GM12891 (cell line): ENCODE measurements at regions not wholly inside any gene's neighbourhood (a gene's known extent, or its start where the extent isn't known, plus 50 kb on each side); places are given as distances from the start of the nearest gene placed in this dataset.

Experiments used
- POLR2A ChIP-seq: IDR thresholded peaks from 2 replicates; pipeline ENCODE4 v1.6.1; 2011; ENCODE audit warnings: low read depth, low read length, control low read depth
- POLR2AphosphoS5 ChIP-seq: IDR thresholded peaks from 2 replicates; pipeline ENCODE4 v1.6.1; 2011; ENCODE audit warnings: low read depth, low read length, control low read depth
- POU2F2 ChIP-seq: IDR thresholded peaks from 2 replicates; pipeline ENCODE4 v1.6.1; 2011; ENCODE audit warnings: low read depth, mild to moderate bottlenecking, control low read depth, low read length, moderate library complexity

- TF ChIP-seq POLR2AphosphoS5 (no peak), POU2F2 (no peak), POLR2A (no peak)
These were observed 60.8 kb upstream of the TBXT start for GRCh38 chr6:166228425-166228824.
